HG02798 (cell line): ENCODE measurements at regions not wholly inside any gene's neighbourhood (a gene's known extent, or its start where the extent isn't known, plus 50 kb on each side); places are given as distances from the start of the nearest gene placed in this dataset.

Experiments used
- ATAC-seq: cut with Tn5 transposase; IDR thresholded peaks from one replicate; pipeline ENCODE4 v1.9.1; 2021; ENCODE audit warnings: mild to moderate bottlenecking; ENCODE audit not compliant: unreplicated experiment, poor library complexity

DNA sequence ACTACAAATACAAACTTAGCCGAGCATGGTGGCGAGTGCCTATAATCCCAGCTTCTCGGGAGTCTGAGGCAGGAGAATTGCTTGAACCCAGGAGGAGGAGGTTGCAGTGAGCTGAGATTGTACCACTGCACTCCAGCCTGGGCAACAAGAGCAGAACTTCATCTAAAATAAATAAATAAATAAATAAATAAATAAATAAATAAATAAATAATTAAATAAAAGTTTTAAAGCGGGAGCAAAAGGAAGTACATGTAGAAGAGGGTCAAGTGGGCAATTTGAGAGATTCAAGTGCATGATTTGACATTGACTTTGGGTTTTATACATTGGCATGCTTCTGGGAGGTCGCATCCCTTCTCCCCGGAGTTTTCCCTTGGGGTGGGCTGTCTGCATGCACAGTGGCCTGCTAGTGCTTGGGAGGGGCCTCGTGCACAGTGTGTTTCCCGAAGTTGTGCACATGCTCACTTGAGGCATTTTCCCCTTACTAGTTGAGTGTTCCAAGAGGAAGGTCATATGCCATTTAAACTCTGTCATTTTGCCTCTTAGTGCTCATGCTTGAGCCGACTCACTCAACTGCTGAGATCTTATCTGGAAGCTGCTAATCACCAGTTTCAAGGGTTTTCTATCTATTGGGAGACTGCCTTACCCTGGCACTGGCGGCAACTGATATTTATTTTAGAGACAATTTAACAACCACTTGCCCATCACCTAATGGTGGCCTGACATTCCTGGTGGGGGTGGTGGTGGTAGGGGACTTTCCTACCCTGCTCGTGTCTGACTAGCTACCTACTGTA lies 193.2 kb upstream of the MPHOSPH6 start:
- no peak for ATAC-seq

DNA sequence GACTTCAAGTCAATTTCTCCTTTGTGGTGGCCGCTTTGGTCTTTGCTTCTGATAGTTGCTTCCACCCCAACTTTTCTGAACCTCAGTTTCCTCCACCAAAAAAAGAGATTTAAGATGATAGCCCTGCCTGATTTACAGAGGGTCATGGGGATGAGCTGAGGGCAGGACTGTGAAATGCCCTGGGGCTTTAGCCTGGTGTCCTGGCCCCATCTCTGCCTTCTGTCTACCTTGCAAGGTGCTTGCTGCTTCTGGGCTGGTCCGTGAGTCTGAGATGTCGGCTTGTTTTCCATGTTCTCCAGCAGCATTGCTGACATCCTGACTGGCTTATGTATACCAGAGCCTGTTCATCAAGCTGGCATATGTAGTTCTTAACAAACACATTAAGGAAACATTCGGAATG lies 191.9 kb upstream of the MPHOSPH6 start:
- no peak for ATAC-seq

- no peak for ATAC-seq
Observed at GRCh38 chr16:82360024-82360783, 190.2 kb upstream of the MPHOSPH6 start.

DNA sequence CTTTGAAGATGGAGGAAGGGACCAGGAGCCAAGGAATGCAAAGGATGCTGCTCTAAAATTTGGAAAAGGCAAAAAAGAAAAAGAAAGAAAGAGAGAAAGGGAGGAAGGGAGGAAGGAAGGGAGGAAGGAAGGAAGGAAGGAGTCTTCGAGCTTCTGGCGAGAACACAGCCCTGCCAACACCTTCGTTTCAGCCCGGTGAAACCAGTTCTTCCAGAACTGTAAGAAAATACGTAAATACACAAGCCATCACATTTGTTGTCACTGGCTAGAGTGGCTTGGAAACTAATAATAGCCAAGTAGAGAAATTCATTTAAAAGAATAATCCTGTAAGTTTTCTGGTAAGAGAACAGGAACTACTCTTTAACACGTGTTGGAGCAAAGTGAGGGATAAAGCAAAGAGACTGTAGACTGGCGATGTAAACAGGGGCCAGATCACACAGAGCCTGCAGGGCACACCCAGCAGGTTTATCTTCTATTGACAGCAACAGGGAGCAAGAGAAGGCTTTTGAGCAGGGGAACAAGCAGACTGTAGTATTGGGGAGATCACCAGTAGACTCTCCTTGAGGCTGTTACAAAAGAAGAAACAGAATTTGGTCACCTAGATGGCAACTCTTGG lies 188.7 kb upstream of the MPHOSPH6 start:
- no peak for ATAC-seq

- no peak for ATAC-seq
Observed at GRCh38 chr16:82358161-82358560, 188.1 kb upstream of the MPHOSPH6 start.

DNA sequence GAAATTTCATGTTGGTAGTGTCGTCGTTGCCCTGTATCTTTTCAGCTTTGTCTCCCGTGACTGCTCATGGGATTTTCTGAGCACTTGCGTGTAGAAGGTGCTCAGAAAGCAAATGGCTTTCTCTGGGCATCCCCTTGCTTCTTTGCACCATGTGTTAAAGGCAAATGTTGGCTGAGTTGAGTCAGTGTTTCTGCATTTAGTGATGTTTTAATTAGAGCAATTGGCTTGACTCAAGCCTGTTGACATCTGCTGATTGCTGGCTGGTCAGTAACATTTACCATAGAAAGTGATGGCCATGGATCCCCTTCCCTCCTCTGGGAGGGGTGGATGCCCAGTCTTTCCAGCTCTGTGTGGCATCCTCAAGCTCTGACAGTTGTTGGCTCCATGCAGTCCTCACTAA lies 187.2 kb upstream of the MPHOSPH6 start:
- ATAC-seq, result no peak

DNA sequence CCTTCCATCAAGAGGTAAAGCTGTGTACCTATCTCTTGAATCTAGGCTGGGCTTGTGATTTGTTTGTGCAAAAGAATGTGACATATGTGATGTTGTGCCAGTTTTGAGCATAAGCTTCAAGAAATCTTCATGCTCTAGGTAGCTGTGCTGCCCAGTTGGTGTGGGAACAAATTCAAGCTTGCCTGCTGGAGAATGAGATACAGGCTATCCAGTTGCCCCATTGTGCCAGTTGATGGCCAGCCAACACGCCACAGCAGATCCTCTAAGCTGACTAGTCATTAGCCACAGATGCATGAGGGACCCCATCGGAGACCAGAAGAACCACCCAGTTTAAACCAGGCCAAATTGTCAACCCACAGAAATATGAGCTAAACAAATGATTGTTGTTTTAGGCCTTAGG lies 180.5 kb upstream of the MPHOSPH6 start:
- ATAC-seq, result no peak

GRCh38 chr16:82345318-82345717 lies 175.3 kb upstream of the MPHOSPH6 start:
- no peak for ATAC-seq

DNA sequence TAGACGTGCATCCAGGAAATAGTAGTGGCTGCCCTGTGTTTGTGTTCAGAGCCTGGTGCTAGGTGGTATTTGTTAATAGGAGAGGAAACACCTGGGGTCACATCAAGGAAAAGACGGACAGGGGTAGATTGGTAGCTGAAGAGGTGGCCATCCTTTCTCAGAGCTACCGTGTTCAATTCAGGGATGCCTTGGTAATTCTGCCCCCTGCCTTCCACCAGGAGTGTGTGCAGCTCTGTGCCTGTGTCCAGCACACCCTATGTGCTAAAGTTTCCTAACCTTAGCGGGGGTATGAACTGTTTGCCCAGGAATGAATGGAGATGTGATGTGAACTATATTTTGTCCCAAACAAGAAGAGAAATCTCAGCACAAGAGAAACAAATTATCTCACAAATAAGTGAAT lies 174.1 kb upstream of the MPHOSPH6 start:
- ATAC-seq, result no peak

DNA sequence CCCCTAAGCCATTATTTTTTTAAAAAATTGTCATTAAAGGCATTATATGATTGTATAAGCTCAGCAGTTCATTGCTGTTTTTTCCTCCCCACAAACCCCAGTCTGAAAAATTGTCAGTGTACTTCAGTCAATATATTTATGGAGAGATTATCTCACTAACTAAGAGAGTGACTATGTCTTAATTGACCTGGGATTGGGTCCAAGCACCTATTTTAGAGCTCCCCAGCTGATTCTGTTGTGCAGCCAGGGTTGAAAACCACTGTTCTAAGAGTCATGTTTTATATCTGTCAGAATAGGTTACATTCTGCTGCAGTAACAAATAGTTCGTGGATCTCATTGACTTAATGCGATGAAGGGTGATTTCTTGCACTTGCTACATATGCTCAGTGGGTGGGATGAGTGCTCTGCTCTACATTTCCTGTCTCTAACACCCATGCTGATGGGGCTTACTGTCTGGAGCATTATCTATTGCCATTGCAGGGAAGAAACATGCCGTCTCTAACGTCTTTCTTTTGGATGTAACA lies 171.2 kb upstream of the MPHOSPH6 start:
- no peak for ATAC-seq

DNA sequence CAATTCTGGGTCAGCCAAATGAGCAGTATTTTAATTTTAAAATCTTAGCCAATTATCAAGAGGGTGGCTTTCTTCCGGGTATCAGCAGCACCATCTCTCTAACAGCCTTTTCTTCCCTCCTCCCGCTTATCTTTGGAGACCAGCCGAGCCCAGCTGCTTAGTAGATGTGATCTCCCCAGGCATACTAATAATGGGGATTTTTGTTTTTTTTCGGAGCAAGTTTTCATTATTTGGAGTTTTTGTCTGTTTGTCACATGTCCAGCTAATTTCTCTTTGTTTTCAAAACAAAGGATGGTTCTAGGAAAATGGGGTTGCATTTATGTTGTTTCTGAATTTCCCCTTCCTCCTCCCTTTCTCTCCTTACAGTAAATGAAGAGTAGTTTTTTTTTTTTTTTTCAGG lies 170.5 kb upstream of the MPHOSPH6 start:
- ATAC-seq, result no peak

GRCh38 chr16:82337355-82337754 lies 167.3 kb upstream of the MPHOSPH6 start:
- ATAC-seq, result no peak

- ATAC-seq, result no peak
Observed at GRCh38 chr16:82331974-82332750, 162.1 kb upstream of the MPHOSPH6 start.

DNA sequence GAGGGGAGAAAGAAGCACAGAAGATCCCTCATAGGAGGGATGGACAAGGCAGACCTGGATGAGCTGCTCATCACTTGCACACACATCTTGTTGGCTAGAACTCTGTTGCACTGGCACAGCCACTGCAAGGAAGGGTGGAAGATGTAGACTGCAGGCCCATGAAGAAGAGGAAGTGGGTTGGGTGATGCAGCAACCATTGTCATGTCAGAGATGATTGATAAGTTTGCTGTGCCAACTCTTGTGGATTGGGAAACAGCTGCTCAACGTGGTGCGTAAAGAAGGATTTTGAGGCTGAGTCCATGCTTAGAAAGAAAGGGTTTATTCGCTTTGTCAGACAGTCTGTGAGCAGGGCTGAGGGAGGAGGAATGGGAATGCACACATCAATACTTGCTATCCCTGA lies 161.4 kb upstream of the MPHOSPH6 start:
- ATAC-seq, result no peak

DNA sequence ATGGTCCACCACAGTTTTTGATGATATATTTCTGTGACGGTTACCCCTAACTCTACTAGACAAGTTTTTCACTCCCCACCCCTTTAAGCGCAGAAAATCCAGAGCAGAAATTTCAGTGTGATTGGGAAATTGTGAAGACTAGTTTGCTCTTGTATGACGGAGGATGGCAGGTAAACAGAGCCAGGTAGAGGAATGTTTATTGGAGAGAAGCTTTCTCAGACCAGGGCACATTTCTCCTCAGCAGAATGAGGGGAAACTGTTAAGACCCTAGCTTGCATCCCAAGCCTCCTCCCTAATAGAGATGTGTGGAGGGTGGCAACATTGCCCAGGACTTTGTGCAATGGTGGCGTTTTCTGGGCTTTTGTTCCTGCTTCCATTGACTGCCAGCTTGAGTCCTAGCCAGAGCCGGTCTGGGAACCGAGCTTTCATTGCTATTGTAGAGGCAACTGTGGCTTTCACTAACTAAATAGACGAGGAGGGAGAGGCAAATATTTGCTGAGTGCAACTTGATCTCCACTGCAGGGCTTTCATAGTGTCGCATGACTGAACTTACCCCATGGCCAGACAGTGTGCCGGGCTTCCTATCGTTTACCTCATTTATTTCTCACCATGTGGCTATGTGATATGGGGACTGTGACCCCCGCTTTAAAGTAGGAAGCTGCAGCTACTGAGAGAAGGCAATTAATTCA lies 159.6 kb upstream of the MPHOSPH6 start:
- ATAC-seq, result no peak

DNA sequence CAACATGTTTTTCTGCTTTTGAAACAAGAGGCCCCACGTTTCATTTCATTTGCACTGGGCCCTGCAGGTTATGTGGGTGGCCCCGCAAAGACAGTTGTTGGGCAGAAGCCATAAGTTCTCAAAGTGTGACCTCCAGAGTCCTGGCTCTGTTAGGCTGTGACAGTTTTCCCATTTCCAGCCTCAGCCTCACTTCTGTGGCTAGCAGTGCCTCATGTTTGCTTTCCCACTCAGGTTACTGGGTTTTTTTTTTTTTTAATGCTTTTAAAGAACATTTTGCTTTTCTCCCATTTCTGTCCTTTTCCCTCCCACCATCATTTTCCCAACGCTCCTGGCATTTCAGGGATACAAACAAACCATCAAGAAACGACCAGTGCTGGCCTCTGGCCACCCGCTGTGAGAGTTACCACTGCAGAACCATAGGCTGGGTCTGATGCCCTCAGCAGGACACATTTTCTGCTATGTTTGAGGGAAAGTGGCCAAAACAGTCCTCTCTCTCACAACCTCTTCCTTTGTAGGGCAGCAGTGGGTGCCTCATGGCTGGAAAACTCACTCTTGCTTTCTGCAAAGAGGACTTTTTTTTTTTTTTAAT lies 159.0 kb upstream of the MPHOSPH6 start:
- no peak for ATAC-seq

- ATAC-seq, result no peak
Observed at GRCh38 chr16:82323171-82323570, 153.1 kb upstream of the MPHOSPH6 start.

GRCh38 chr16:82322177-82322576 lies 152.2 kb upstream of the MPHOSPH6 start:
- no peak for ATAC-seq

DNA sequence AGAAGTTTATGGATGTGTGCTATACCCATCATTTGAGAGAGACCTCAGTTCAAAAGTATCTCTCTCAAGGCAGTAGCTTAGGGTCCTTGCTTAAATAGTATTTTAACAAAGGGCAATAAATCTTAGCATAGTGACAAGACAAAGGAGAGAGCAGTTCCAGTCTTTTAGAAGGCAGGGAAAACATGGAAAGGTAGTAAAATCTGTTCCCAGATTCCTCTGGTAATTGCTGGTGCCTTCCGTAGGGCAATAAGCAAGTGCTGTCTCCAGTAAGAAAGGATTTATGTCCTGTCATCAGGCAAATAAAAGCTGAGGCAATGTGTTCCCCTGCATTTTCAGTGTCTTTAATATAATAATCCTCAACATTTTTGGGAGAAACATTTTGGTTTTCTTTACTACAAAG lies 149.0 kb upstream of the MPHOSPH6 start:
- no peak for ATAC-seq
